LNCAP (cell line): ENCODE measurements at regions not wholly inside any gene's neighbourhood (a gene's known extent, or its start where the extent isn't known, plus 50 kb on each side); places are given as distances from the start of the nearest gene placed in this dataset.

ENCODE experiments used
- TF ChIP-seq, protein P1 (sequence below): fragments of 450-650 bp; IDR thresholded peaks from 2 replicates; pipeline ENCODE4 v1.5.1; 2017; ENCODE audit warnings: mild to moderate bottlenecking

- TF ChIP-seq, protein P1, sequence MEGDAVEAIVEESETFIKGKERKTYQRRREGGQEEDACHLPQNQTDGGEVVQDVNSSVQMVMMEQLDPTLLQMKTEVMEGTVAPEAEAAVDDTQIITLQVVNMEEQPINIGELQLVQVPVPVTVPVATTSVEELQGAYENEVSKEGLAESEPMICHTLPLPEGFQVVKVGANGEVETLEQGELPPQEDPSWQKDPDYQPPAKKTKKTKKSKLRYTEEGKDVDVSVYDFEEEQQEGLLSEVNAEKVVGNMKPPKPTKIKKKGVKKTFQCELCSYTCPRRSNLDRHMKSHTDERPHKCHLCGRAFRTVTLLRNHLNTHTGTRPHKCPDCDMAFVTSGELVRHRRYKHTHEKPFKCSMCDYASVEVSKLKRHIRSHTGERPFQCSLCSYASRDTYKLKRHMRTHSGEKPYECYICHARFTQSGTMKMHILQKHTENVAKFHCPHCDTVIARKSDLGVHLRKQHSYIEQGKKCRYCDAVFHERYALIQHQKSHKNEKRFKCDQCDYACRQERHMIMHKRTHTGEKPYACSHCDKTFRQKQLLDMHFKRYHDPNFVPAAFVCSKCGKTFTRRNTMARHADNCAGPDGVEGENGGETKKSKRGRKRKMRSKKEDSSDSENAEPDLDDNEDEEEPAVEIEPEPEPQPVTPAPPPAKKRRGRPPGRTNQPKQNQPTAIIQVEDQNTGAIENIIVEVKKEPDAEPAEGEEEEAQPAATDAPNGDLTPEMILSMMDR: no peak
Observed at GRCh38 chr10:53166325-53166724, 393.7 kb upstream of the MBL2 start.

- TF ChIP-seq, protein P1: no peak
Observed at GRCh38 chr10:53162856-53163255, 390.3 kb upstream of the MBL2 start.

DNA sequence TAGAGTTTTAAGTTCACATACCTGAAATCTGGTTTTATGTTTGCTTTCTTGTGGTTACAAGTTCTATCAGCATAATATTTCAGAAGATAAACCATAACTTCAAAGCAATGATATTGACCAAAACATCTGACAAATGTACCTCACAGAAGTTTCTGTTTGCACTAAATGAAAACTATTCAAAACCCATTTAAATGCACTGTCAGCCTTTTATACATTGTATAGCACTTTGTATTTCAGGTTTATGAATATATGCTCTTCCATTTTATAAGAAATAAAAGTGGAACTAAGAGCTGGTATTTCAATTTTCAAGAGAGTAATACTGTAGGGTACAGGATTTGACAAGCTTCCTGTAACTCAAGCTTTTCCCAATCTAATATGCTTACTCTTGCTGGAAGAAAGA, 388.6 kb upstream of the MBL2 start:
- TF ChIP-seq, protein P1: no peak

DNA sequence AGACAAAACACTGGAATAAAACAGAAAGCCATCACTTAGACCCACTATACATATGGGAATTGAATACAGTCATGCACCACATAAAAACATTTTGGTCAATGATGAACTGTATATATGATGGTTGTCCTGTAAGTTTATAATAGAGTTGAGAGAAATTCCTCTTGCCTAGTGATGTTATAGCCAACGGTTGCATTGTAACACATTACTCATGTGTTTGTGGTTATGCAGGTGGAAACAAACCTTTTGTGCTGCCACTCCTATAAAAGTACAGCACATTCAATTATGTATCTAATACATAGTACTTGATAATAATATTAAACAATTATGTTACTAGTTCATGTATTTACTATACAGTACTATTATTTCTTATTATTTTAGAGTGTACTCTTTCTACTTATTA, 381.2 kb upstream of the MBL2 start:
- TF ChIP-seq, protein P1: no peak

DNA sequence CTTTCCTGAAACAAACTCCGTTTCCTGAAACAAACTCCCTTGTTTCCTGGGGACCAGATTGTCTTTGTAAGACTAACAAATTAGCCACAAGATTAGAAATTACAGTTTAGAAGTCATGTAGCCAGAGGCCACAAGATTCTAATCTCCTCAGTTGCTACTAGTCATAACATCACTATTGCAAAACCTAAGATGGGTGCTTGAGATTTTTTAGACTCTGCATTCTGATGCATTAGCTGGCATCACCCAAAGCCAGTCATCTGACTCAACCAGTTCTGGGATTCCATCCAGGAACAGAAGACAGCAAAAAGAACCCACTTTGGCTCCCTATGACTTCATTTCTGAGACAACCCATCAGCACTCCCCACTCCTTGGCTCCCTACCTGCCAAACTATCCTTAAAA, 367.9 kb upstream of the MBL2 start:
- TF ChIP-seq, protein P1: no peak

DNA sequence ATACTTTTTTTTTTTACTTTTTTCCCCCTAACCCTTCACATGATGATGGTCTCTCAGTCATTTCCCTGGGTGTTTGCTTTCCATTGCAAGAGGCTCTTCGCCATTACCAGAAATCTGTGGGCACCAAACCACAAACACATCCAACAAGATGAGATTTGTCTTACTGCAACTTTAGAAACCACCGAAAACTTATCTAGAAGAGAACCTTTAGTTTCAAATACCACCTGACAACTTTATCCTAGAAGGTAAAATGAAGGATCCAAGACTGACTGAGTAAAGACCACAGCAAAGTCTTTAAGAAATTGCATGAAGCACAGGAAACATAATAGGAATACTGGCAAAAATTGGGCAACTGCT, 363.3 kb upstream of the MBL2 start:
- TF ChIP-seq, protein P1: no peak

- TF ChIP-seq, protein P1: no peak
Observed at GRCh38 chr10:53135213-53135896, 362.8 kb upstream of the MBL2 start.

DNA sequence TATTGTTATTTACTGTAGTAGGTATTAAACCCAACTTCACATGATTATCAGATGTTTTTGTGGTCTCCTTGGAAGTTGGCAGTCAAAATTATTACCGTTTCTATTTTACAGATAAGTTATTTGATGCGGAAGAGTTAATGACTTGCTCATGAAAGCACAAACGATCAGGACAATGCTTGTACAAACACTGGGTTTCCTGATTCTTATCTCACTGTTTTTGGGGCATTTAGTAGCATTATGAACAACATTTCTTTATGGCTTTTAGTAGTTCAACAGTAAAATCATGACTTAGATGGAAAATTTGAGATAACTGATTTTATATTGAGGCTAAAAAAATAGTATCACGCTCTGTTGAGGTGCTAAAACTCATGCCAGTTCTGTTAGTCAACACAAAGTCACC, 361.5 kb upstream of the MBL2 start:
- TF ChIP-seq, protein P1: no peak
